WTC11 (cell line): ENCODE measurements at regions not wholly inside any gene's neighbourhood (a gene's known extent, or its start where the extent isn't known, plus 50 kb on each side); places are given as distances from the start of the nearest gene placed in this dataset.

Experiments used
- NR2C2 ChIP-seq: sonication (generic); formaldehyde crosslinking; IDR thresholded peaks from 2 replicates; pipeline ENCODE4 v1.8.0; 2022; ENCODE audit warnings: mild to moderate bottlenecking, missing genetic modification reagents
- SP1 ChIP-seq: sonication (generic); formaldehyde crosslinking; conservative IDR thresholded peaks from 2 replicates; pipeline ENCODE4 v1.8.1; 2022; ENCODE audit warnings: missing genetic modification reagents
- ZNF423 ChIP-seq: fragments of 250-450 bp; sonication (Bioruptor Pico); IDR thresholded peaks from 2 replicates; pipeline ENCODE4 v2.1.2; 2022; ENCODE audit warnings: mild to moderate bottlenecking, moderate library complexity
- TF ChIP-seq, protein P1 (sequence below): sonication (generic); formaldehyde crosslinking; IDR thresholded peaks from 2 replicates; pipeline ENCODE4 v1.8.1; 2023; ENCODE audit warnings: mild to moderate bottlenecking, missing genetic modification reagents, moderate library complexity
- TF ChIP-seq, protein P2 (sequence below): fragments of 200-600 bp; IDR thresholded peaks from 2 replicates; pipeline ENCODE4 v1.8.0; 2022; ENCODE audit warnings: antibody characterized with exemption
- TF ChIP-seq, protein P3 (sequence below): sonication (generic); formaldehyde crosslinking; IDR thresholded peaks from 2 replicates; pipeline ENCODE4 v1.8.1; 2022; ENCODE audit warnings: mild to moderate bottlenecking, missing genetic modification reagents, moderate library complexity, borderline replicate concordance

DNA sequence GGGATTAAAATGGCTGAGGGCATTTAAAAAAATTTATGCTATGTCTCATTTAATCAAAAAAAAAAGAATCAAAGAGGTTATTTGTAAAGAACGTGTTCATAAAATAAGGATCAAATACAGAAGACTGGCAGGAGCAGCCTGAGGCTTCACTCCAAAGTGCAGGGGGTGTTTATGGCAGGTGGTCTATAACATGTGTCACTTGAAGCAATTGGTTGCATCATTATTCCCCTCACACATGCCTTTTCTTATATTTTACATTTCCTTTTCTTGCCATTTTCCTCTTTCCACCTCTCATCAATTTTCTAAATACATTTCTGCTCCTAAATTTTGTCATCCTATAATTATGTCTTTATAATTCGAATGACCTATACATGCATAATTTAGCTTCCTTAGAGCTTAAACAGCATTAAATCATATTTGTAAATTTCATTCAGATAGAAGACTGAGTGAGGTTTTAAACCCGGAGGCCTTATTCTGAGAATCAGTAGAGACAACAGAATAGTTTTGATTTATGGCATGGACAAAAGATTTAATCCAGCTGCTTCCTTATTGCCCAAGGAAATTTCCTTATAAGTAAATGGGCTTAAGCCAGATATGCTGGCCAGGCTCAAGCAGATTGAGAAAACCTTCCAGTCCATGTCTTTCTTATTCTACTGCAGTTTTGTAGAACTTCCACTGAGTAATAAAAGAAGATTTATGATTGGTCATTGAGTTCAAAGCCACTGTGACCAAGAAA lies 322.8 kb downstream of the TGFB2 start:
- TF ChIP-seq, protein P1, sequence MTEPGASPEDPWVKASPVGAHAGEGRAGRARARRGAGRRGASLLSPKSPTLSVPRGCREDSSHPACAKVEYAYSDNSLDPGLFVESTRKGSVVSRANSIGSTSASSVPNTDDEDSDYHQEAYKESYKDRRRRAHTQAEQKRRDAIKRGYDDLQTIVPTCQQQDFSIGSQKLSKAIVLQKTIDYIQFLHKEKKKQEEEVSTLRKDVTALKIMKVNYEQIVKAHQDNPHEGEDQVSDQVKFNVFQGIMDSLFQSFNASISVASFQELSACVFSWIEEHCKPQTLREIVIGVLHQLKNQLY = no peak
- TF ChIP-seq, protein P2, sequence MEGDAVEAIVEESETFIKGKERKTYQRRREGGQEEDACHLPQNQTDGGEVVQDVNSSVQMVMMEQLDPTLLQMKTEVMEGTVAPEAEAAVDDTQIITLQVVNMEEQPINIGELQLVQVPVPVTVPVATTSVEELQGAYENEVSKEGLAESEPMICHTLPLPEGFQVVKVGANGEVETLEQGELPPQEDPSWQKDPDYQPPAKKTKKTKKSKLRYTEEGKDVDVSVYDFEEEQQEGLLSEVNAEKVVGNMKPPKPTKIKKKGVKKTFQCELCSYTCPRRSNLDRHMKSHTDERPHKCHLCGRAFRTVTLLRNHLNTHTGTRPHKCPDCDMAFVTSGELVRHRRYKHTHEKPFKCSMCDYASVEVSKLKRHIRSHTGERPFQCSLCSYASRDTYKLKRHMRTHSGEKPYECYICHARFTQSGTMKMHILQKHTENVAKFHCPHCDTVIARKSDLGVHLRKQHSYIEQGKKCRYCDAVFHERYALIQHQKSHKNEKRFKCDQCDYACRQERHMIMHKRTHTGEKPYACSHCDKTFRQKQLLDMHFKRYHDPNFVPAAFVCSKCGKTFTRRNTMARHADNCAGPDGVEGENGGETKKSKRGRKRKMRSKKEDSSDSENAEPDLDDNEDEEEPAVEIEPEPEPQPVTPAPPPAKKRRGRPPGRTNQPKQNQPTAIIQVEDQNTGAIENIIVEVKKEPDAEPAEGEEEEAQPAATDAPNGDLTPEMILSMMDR = no peak
- TF ChIP-seq, protein P3, sequence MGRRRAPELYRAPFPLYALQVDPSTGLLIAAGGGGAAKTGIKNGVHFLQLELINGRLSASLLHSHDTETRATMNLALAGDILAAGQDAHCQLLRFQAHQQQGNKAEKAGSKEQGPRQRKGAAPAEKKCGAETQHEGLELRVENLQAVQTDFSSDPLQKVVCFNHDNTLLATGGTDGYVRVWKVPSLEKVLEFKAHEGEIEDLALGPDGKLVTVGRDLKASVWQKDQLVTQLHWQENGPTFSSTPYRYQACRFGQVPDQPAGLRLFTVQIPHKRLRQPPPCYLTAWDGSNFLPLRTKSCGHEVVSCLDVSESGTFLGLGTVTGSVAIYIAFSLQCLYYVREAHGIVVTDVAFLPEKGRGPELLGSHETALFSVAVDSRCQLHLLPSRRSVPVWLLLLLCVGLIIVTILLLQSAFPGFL (CRISPR knock-in tag) = no peak
- TF ChIP-seq SP1 = no peak
- no peak for TF ChIP-seq ZNF423 (CRISPR knock-in tag)
- TF ChIP-seq NR2C2 (CRISPR knock-in tag) = no peak
